ENCODE measurements at regions not wholly inside any gene's neighbourhood (a gene's known extent, or its start where the extent isn't known, plus 50 kb on each side); places are given as distances from the start of the nearest gene placed in this dataset.

- Histone ChIP-seq H2AFZ (ENCODE audit: low read length) (no peak overlapping the region), H3K9me2 (replicated peaks; ENCODE audit: insufficient read depth, low read length) (no peaks in the 10 kb centered on the region), H3K27ac (ENCODE audit: low read length) (no peak overlapping the region), H3K9ac (ENCODE audit: low read length) (no peak overlapping the region), H3K36me3 (ENCODE audit: insufficient read depth, low read length) (no peaks in the 10 kb centered on the region), H4K20me1 (ENCODE audit: insufficient read depth, low read depth, low read length) (no peaks in the 10 kb centered on the region), H3K9me3 (ENCODE audit: low read length) (no peaks in the 10 kb centered on the region), H3K4me2 (ENCODE audit: low read depth, low read length, poor library complexity, severe bottlenecking) (no peak overlapping the region), H3K4me1 (ENCODE audit: low read length) (no peaks in the 10 kb centered on the region), H3K27me3 (ENCODE audit: low read length) (no peaks in the 10 kb centered on the region), H3K79me2 (ENCODE audit: low read length) (no peaks in the 10 kb centered on the region), H3K4me3 (ENCODE audit: low read length) (no peak overlapping the region)
- no peak for DNase-seq
These were observed 107.3 kb upstream of the FGF3 start for GRCh38 chr11:69926376-69927050.

- no peaks in the 10 kb centered on the region for H3K79me2 ChIP-seq (ENCODE audit: low read length)
- no peaks in the 10 kb centered on the region for H4K20me1 ChIP-seq (ENCODE audit: insufficient read depth, low read depth, low read length)
- no peaks in the 10 kb centered on the region for H3K4me1 ChIP-seq (ENCODE audit: low read length)
- DNase-seq = no peak
- H3K27me3 ChIP-seq (ENCODE audit: low read length) = no peaks in the 10 kb centered on the region
- H3K27ac ChIP-seq (ENCODE audit: low read length) = no peak overlapping the region
- no peaks in the 10 kb centered on the region for H3K36me3 ChIP-seq (ENCODE audit: insufficient read depth, low read length)
- H3K9me2 ChIP-seq (replicated peaks; ENCODE audit: insufficient read depth, low read length) = no peaks in the 10 kb centered on the region
- no peaks in the 10 kb centered on the region for H3K9me3 ChIP-seq (ENCODE audit: low read length)
- H3K9ac ChIP-seq (ENCODE audit: low read length) = no peak overlapping the region
- no peak overlapping the region for H3K4me3 ChIP-seq (ENCODE audit: low read length)
- no peak overlapping the region for H3K4me2 ChIP-seq (ENCODE audit: low read depth, low read length, poor library complexity, severe bottlenecking)
- H2AFZ ChIP-seq (ENCODE audit: low read length) = no peak overlapping the region
These were observed 108.9 kb upstream of the FGF3 start for GRCh38 chr11:69928121-69928520.

GRCh38 chr11:69928975-69929374, 109.8 kb upstream of the FGF3 start:
- DNase-seq = no peak
- Histone ChIP-seq H3K4me3 (ENCODE audit: low read length) (no peak overlapping the region), H4K20me1 (ENCODE audit: insufficient read depth, low read depth, low read length) (no peaks in the 10 kb centered on the region), H3K79me2 (ENCODE audit: low read length) (no peaks in the 10 kb centered on the region), H3K27ac (ENCODE audit: low read length) (no peak overlapping the region), H3K9ac (ENCODE audit: low read length) (no peak overlapping the region), H3K9me2 (replicated peaks; ENCODE audit: insufficient read depth, low read length) (no peaks in the 10 kb centered on the region), H3K4me2 (ENCODE audit: low read depth, low read length, poor library complexity, severe bottlenecking) (no peak overlapping the region), H3K36me3 (ENCODE audit: insufficient read depth, low read length) (no peaks in the 10 kb centered on the region), H3K4me1 (ENCODE audit: low read length) (no peaks in the 10 kb centered on the region), H3K27me3 (ENCODE audit: low read length) (no peaks in the 10 kb centered on the region), H3K9me3 (ENCODE audit: low read length) (no peaks in the 10 kb centered on the region), H2AFZ (ENCODE audit: low read length) (no peak overlapping the region)

GRCh38 chr11:69930081-69931059, 111.2 kb upstream of the FGF3 start:
- DNase-seq = no peak

GRCh38 chr11:69931060-69931910, 112.1 kb upstream of the FGF3 start:
- H3K4me2 ChIP-seq (ENCODE audit: low read depth, low read length, poor library complexity, severe bottlenecking) = no peak overlapping the region
- H3K27ac ChIP-seq (ENCODE audit: low read length) = no peak overlapping the region
- no peaks in the 10 kb centered on the region for H3K4me1 ChIP-seq (ENCODE audit: low read length)
- H3K36me3 ChIP-seq (ENCODE audit: insufficient read depth, low read length) = no peaks in the 10 kb centered on the region
- DNase-seq = no peak
- no peak overlapping the region for H2AFZ ChIP-seq (ENCODE audit: low read length)
- no peaks in the 10 kb centered on the region for H3K79me2 ChIP-seq (ENCODE audit: low read length)
- no peak overlapping the region for H3K4me3 ChIP-seq (ENCODE audit: low read length)
- H3K9ac ChIP-seq (ENCODE audit: low read length) = no peak overlapping the region
- no peaks in the 10 kb centered on the region for H3K9me3 ChIP-seq (ENCODE audit: low read length)
- no peaks in the 10 kb centered on the region for H4K20me1 ChIP-seq (ENCODE audit: insufficient read depth, low read depth, low read length)
- H3K27me3 ChIP-seq (ENCODE audit: low read length) = no peaks in the 10 kb centered on the region
- H3K9me2 ChIP-seq (replicated peaks; ENCODE audit: insufficient read depth, low read length) = no peaks in the 10 kb centered on the region

More at GRCh38 chr11:69930081-69931059, 111.2 kb upstream of the FGF3 start:
- Histone ChIP-seq H3K9me3 (ENCODE audit: low read length) (no peaks in the 10 kb centered on the region), H2AFZ (ENCODE audit: low read length) (no peak overlapping the region), H3K9ac (ENCODE audit: low read length) (no peak overlapping the region), H3K27ac (ENCODE audit: low read length) (no peak overlapping the region), H3K4me3 (ENCODE audit: low read length) (no peak overlapping the region), H3K36me3 (ENCODE audit: insufficient read depth, low read length) (no peaks in the 10 kb centered on the region), H3K27me3 (ENCODE audit: low read length) (no peaks in the 10 kb centered on the region), H3K4me1 (ENCODE audit: low read length) (no peaks in the 10 kb centered on the region), H3K4me2 (ENCODE audit: low read depth, low read length, poor library complexity, severe bottlenecking) (no peak overlapping the region), H3K9me2 (replicated peaks; ENCODE audit: insufficient read depth, low read length) (no peaks in the 10 kb centered on the region), H3K79me2 (ENCODE audit: low read length) (no peaks in the 10 kb centered on the region), H4K20me1 (ENCODE audit: insufficient read depth, low read depth, low read length) (no peaks in the 10 kb centered on the region)

GRCh38 chr11:69931994-69932910, 113.0 kb upstream of the FGF3 start:
- Histone ChIP-seq H4K20me1 (ENCODE audit: insufficient read depth, low read depth, low read length) (no peaks in the 10 kb centered on the region), H3K79me2 (ENCODE audit: low read length) (no peaks in the 10 kb centered on the region), H3K9me3 (ENCODE audit: low read length) (no peaks in the 10 kb centered on the region), H3K4me3 (ENCODE audit: low read length) (no peak overlapping the region), H3K9me2 (replicated peaks; ENCODE audit: insufficient read depth, low read length) (no peaks in the 10 kb centered on the region), H3K36me3 (ENCODE audit: insufficient read depth, low read length) (no peaks in the 10 kb centered on the region), H2AFZ (ENCODE audit: low read length) (no peak overlapping the region), H3K9ac (ENCODE audit: low read length) (no peak overlapping the region), H3K27me3 (ENCODE audit: low read length) (no peaks in the 10 kb centered on the region), H3K4me2 (ENCODE audit: low read depth, low read length, poor library complexity, severe bottlenecking) (no peak overlapping the region), H3K27ac (ENCODE audit: low read length) (no peak overlapping the region), H3K4me1 (ENCODE audit: low read length) (no peaks in the 10 kb centered on the region)
- no peak for DNase-seq

GRCh38 chr11:69934861-69935494, 115.8 kb upstream of the FGF3 start:
- no peak for DNase-seq
- H3K4me1 ChIP-seq (ENCODE audit: low read length) = no peaks in the 10 kb centered on the region
- no peaks in the 10 kb centered on the region for H3K9me3 ChIP-seq (ENCODE audit: low read length)
- no peak overlapping the region for H3K27ac ChIP-seq (ENCODE audit: low read length)
- H3K4me2 ChIP-seq (ENCODE audit: low read depth, low read length, poor library complexity, severe bottlenecking) = no peak overlapping the region
- H3K79me2 ChIP-seq (ENCODE audit: low read length) = no peaks in the 10 kb centered on the region
- H3K27me3 ChIP-seq (ENCODE audit: low read length) = no peaks in the 10 kb centered on the region
- no peak overlapping the region for H3K9ac ChIP-seq (ENCODE audit: low read length)
- no peaks in the 10 kb centered on the region for H3K36me3 ChIP-seq (ENCODE audit: insufficient read depth, low read length)
- no peaks in the 10 kb centered on the region for H3K9me2 ChIP-seq (replicated peaks; ENCODE audit: insufficient read depth, low read length)
- no peaks in the 10 kb centered on the region for H4K20me1 ChIP-seq (ENCODE audit: insufficient read depth, low read depth, low read length)
- no peak overlapping the region for H2AFZ ChIP-seq (ENCODE audit: low read length)
- H3K4me3 ChIP-seq (ENCODE audit: low read length) = no peak overlapping the region
